Endothelial cell of umbilical vein (primary cell): ENCODE measurements at regions not wholly inside any gene's neighbourhood (a gene's known extent, or its start where the extent isn't known, plus 50 kb on each side); places are given as distances from the start of the nearest gene placed in this dataset.

Source experiments
- BruUV-seq: library from RNA; stranded (reverse); fragments of 400-500 nt; replicated peaks from 2 replicates; lab custom pipeline; 2021; lab: Mats Ljungman, UMichigan
- CTCF ChIA-PET: fragments of 300-600, 350-600 bp; sonication (Branson Sonifier 250); formaldehyde crosslinking; loops from one replicate; lab custom pipeline; 2021; ENCODE audit warnings: antibody characterized with exemption, inconsistent platforms; lab: Charles Lee
- POLR2A ChIA-PET: fragments of 300-600, 350-600 bp; sonication (Branson Sonifier 250); formaldehyde crosslinking; loops from one replicate; lab custom pipeline; 2021; ENCODE audit warnings: antibody characterized with exemption, inconsistent platforms; lab: Charles Lee
- DNase-seq: peaks from one replicate; pipeline ENCODE4 v3.0.0-alpha.2; 2011; ENCODE audit warnings: low read depth, low spot score
- FAIRE-seq: peaks from 2 replicates; lab custom pipeline; 2011; peaks lifted over from hg19 to GRCh38; lab: Jason Lieb, UNC
- H2AFZ ChIP-seq: 2 replicates; pipeline ENCODE4 v1.6.0; 2012; ENCODE audit warnings: low read depth, low read length, control low read depth, inconsistent platforms
- H3K27ac ChIP-seq: 2 replicates; pipeline ENCODE4 v1.5.1; 2011; ENCODE audit warnings: low read depth, mild to moderate bottlenecking, control low read depth, low read length, moderate library complexity; ENCODE audit not compliant: insufficient read depth
- H3K27me3 ChIP-seq, 2 experiments: 2 replicates each; pipeline versions ENCODE4 v1.6.0 to v1.6.1; 2011; ENCODE audit warnings: low read length in 2 of 2, mixed read lengths in 1 of 2; ENCODE audit not compliant: control insufficient read depth in 2 of 2, insufficient read depth in 2 of 2
- H3K36me3 ChIP-seq, 2 experiments: 2 replicates in 1 of 2; 3 replicates in 1 of 2; pipeline ENCODE4 v1.5.1; 2011; ENCODE audit warnings: low read length in 2 of 2, mild to moderate bottlenecking in 1 of 2, moderate library complexity in 1 of 2; ENCODE audit not compliant: control insufficient read depth in 2 of 2, insufficient read depth in 2 of 2; ENCODE audit errors: extremely low read depth in 1 of 2
- H3K4me1 ChIP-seq: 3 replicates; pipeline ENCODE4 v1.5.1; 2011; ENCODE audit warnings: mild to moderate bottlenecking, low read length; ENCODE audit not compliant: control insufficient read depth, insufficient read depth; ENCODE audit errors: extremely low read depth
- H3K4me2 ChIP-seq: 2 replicates; pipeline ENCODE4 v1.6.1; 2011; ENCODE audit warnings: low read length, control low read depth, mixed read lengths; ENCODE audit not compliant: insufficient read depth
- H3K4me3 ChIP-seq, 3 experiments: fragments of 200-600 bp in 1 of 3; sonication (generic), shearing (Covaris generic) in 1 of 3; replicated peaks in 1 of 3; 2 replicates each; pipeline ENCODE4 v1.5.1; 2011 to 2016; ENCODE audit warnings: control low read depth in 3 of 3, low read length in 3 of 3, mild to moderate bottlenecking in 2 of 3, inconsistent platforms in 1 of 3, low read depth in 1 of 3, moderate library complexity in 1 of 3; ENCODE audit not compliant: insufficient read depth in 1 of 3
- H3K79me2 ChIP-seq: 2 replicates; pipeline ENCODE4 v1.6.0; 2012; ENCODE audit warnings: low read length, inconsistent platforms; ENCODE audit not compliant: control insufficient read depth, insufficient read depth
- H3K9ac ChIP-seq: replicated peaks from 2 replicates; pipeline ENCODE3; 2011; ENCODE audit warnings: low read length, control low read depth; ENCODE audit not compliant: insufficient read depth; ENCODE audit errors: extremely low read depth
- H3K9me1 ChIP-seq: replicated peaks from 3 replicates; pipeline ENCODE4 v1.6.0; 2011; ENCODE audit warnings: mild to moderate bottlenecking, low read length; ENCODE audit not compliant: control insufficient read depth, insufficient read depth; ENCODE audit errors: extremely low read depth
- H3K9me3 ChIP-seq: replicated peaks from 2 replicates; pipeline ENCODE4 v1.5.1; 2012; ENCODE audit warnings: low read length, inconsistent platforms; ENCODE audit not compliant: control insufficient read depth, insufficient read depth
- H4K20me1 ChIP-seq: replicated peaks from 2 replicates; pipeline ENCODE3; 2011; ENCODE audit warnings: mild to moderate bottlenecking, low read length; ENCODE audit not compliant: control insufficient read depth, insufficient read depth; ENCODE audit errors: extremely low read depth
- EZH2 ChIP-seq: IDR thresholded peaks from 2 replicates; pipeline ENCODE4 v1.6.1; 2012; ENCODE audit warnings: borderline replicate concordance, low read depth, mild to moderate bottlenecking, moderate library complexity, low read length, inconsistent platforms; ENCODE audit not compliant: severe bottlenecking
- FOS ChIP-seq: IDR thresholded peaks from 2 replicates; pipeline ENCODE4 v1.6.1; 2011; ENCODE audit warnings: mild to moderate bottlenecking, low read length, moderate library complexity, borderline replicate concordance; ENCODE audit not compliant: insufficient read depth
- GATA2 ChIP-seq: IDR thresholded peaks from 2 replicates; pipeline ENCODE4 v1.7.0; 2011; ENCODE audit warnings: low read depth, mild to moderate bottlenecking, moderate library complexity, mixed read lengths, low read length; ENCODE audit not compliant: insufficient read length, insufficient read depth
- JUN ChIP-seq: IDR thresholded peaks from 2 replicates; pipeline ENCODE4 v1.6.1; 2011; ENCODE audit warnings: borderline replicate concordance, low read depth; ENCODE audit not compliant: insufficient read length, insufficient read depth
- MYC ChIP-seq: IDR thresholded peaks from one replicate; pipeline ENCODE4 v1.6.1; 2011; ENCODE audit warnings: mild to moderate bottlenecking, low read depth, low read length
- POLR2A ChIP-seq: IDR thresholded peaks from 2 replicates; pipeline ENCODE4 v1.6.1; 2012; ENCODE audit warnings: low read depth, mild to moderate bottlenecking, control low read depth, low read length
- POLR2AphosphoS5 ChIP-seq: IDR thresholded peaks from 2 replicates; pipeline ENCODE4 v1.6.1; 2012; ENCODE audit warnings: low read depth, mild to moderate bottlenecking, control low read depth, low read length, moderate library complexity; ENCODE audit not compliant: insufficient read depth
- dilution Hi-C: fragments of 300-500 bp; cut with MboI; formaldehyde crosslinking; loops from one replicate; pipeline ENCODE4 v1.15.0; 2019; ENCODE audit warnings: low sequenced_read_pairs; ENCODE audit not compliant: extremely low pct_ligation_motif_present
- intact Hi-C: fragments of 100-400 bp; cut with micrococcal nuclease; formaldehyde crosslinking; loops from one replicate; pipeline ENCODE4 v1.10.0; 2022
- TF ChIP-seq, protein P1 (sequence below), 2 donors: IDR thresholded peaks; 1 replicate in 1 of 2; 2 replicates in 1 of 2; pipeline ENCODE4 v1.5.1; 2011; ENCODE audit warnings: low read length in 2 of 2, mild to moderate bottlenecking in 2 of 2, moderate library complexity in 2 of 2, control low read depth in 1 of 2, inconsistent platforms in 1 of 2, low read depth in 1 of 2; ENCODE audit not compliant: insufficient read depth in 1 of 2; ENCODE audit errors: extremely low read depth in 1 of 2
- TF ChIP-seq, protein P2 (sequence below): IDR thresholded peaks from 2 replicates; pipeline ENCODE4 v1.6.1; 2011; ENCODE audit not compliant: insufficient read depth, insufficient read length

DNA sequence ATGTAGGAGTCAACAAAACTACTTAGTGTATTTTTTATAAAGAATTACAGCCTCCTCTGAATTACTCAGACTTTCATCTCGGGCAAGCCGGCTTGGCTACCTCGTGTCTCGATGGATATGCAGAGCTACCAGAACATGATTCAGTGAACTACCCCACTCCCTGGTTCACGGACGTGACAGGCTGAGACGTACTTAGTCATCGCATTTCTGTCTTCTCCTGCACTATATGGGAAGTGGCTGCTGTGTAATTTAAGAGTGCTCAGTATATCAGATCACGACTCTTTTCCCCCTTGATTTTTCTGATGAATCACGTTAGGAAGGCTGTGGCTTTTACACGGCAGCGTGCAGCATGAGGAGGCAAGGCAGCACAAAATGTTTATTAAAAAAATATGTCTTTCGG is 302.7 kb upstream of the ZFP64 start:
- intact Hi-C loops, result loop anchor here (1.0 to 10.0 kb wide), 8 partner anchors 112 to 1721 kb away; partner anchors contain the start of gene ZFP64
- TF ChIP-seq, protein P1, sequence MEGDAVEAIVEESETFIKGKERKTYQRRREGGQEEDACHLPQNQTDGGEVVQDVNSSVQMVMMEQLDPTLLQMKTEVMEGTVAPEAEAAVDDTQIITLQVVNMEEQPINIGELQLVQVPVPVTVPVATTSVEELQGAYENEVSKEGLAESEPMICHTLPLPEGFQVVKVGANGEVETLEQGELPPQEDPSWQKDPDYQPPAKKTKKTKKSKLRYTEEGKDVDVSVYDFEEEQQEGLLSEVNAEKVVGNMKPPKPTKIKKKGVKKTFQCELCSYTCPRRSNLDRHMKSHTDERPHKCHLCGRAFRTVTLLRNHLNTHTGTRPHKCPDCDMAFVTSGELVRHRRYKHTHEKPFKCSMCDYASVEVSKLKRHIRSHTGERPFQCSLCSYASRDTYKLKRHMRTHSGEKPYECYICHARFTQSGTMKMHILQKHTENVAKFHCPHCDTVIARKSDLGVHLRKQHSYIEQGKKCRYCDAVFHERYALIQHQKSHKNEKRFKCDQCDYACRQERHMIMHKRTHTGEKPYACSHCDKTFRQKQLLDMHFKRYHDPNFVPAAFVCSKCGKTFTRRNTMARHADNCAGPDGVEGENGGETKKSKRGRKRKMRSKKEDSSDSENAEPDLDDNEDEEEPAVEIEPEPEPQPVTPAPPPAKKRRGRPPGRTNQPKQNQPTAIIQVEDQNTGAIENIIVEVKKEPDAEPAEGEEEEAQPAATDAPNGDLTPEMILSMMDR (IDR thresholded peaks at IDR 0.05; ENCODE audit: extremely low read depth in 1 of 2, insufficient read depth in 1 of 2, low read depth in 1 of 2, low read length in 2 of 2), result no peak
- TF ChIP-seq EZH2 (no peak), POLR2A (peak; percentile 37), GATA2 (peak; percentile 63), FOS (peak; percentile 90), POLR2AphosphoS5 (peak; percentile 70), JUN (peak; percentile 45), MYC (peak; percentile 46)
- TF ChIP-seq, protein P2, sequence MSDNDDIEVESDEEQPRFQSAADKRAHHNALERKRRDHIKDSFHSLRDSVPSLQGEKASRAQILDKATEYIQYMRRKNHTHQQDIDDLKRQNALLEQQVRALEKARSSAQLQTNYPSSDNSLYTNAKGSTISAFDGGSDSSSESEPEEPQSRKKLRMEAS, result no peak
- Histone ChIP-seq H3K4me3 (peak overlapping the region in 1 of 3 experiments; percentile 66), H4K20me1 (no peaks in the 10 kb centered on the region), H3K27me3 (no peaks in the 10 kb centered on the region), H3K4me2 (peak overlapping the region; percentile 94), H3K9ac (peak overlapping the region; percentile 98), H3K9me1 (no peaks in the 10 kb centered on the region), H2AFZ (no peak overlapping the region), H3K9me3 (no peaks in the 10 kb centered on the region), H3K27ac (peak overlapping the region; percentile 100), H3K79me2 (no peaks in the 10 kb centered on the region), H3K4me1 (peaks cover 47% of the 10 kb centered on the region), H3K36me3 (no peaks in the 10 kb centered on the region)
- ChIA-PET CTCF (interaction anchor here (2.2 kb wide), 1 partner anchor 182 kb away, joined by 7 read pairs; no protein-coding TSS in a partner anchor), POLR2A (interaction anchor here (0.7 to 1.6 kb wide), 2 partner anchors 11 to 1338 kb away, joined by 3 read pairs; no protein-coding TSS in a partner anchor)
- peak; percentile 95 for FAIRE-seq
- peak; percentile 94 for DNase-seq
- no TSS peak for BruUV-seq
- dilution Hi-C loops, result no loop called here
